Loucy (cell line): ENCODE measurements at regions not wholly inside any gene's neighbourhood (a gene's known extent, or its start where the extent isn't known, plus 50 kb on each side); places are given as distances from the start of the nearest gene placed in this dataset.

ENCODE experiments used
- H2AFZ ChIP-seq: fragments of 200-600 bp; sonication (generic); 2 replicates; pipeline ENCODE4 v1.6.0; 2016; ENCODE audit warnings: antibody characterized with exemption, mild to moderate bottlenecking, low read length, moderate library complexity
- H3F3A ChIP-seq: fragments of 200-600 bp; 2 replicates; pipeline ENCODE4 v1.6.0; 2016; ENCODE audit warnings: antibody characterized with exemption, low read depth, mild to moderate bottlenecking
- H3K27me3 ChIP-seq: fragments of 200-600 bp; sonication (generic); 2 replicates; pipeline ENCODE4 v1.6.1; 2014; ENCODE audit warnings: low read length, mild to moderate bottlenecking; ENCODE audit not compliant: insufficient read depth, poor library complexity, severe bottlenecking
- H3K36me3 ChIP-seq: fragments of 200-600 bp; sonication (generic); 2 replicates; pipeline ENCODE4 v1.6.1; 2016; ENCODE audit warnings: low read length; ENCODE audit not compliant: insufficient read depth
- H3K4me1 ChIP-seq: fragments of 200-600 bp; sonication (generic); 2 replicates; pipeline ENCODE4 v1.5.1; 2014; ENCODE audit warnings: low read length, mild to moderate bottlenecking; ENCODE audit not compliant: insufficient read depth, poor library complexity, severe bottlenecking
- H3K4me2 ChIP-seq: fragments of 200-600 bp; sonication (generic); 2 replicates; pipeline ENCODE4 v1.6.0; 2014; ENCODE audit warnings: antibody characterized with exemption, low read length, low read depth, mild to moderate bottlenecking; ENCODE audit not compliant: poor library complexity, severe bottlenecking
- H3K4me3 ChIP-seq: fragments of 200-600 bp; sonication (generic); 2 replicates; pipeline ENCODE4 v1.5.1; 2014; ENCODE audit warnings: low read length, mild to moderate bottlenecking, mixed read lengths; ENCODE audit not compliant: poor library complexity, severe bottlenecking
- H3K79me2 ChIP-seq: fragments of 200-600 bp; sonication (generic); 2 replicates; pipeline ENCODE4 v1.6.1; 2014; ENCODE audit warnings: low read length; ENCODE audit not compliant: insufficient read depth
- H3K9ac ChIP-seq: fragments of 200-600 bp; sonication (generic); 2 replicates; pipeline ENCODE4 v1.6.0; 2014; ENCODE audit warnings: mild to moderate bottlenecking, low read depth, low read length, moderate library complexity; ENCODE audit not compliant: poor library complexity, severe bottlenecking
- H3K9me2 ChIP-seq: fragments of 200-600 bp; sonication (generic); replicated peaks from 2 replicates; pipeline ENCODE4 v1.6.1; 2016; ENCODE audit warnings: low read depth, low read length, mixed read lengths
- H3K9me3 ChIP-seq: fragments of 200-600 bp; sonication (generic); 2 replicates; pipeline ENCODE4 v1.6.1; 2014; ENCODE audit warnings: mild to moderate bottlenecking, antibody characterized with exemption, low read length, low read depth; ENCODE audit not compliant: insufficient read depth
- H4K20me1 ChIP-seq: fragments of 200-600 bp; sonication (generic); 2 replicates; pipeline ENCODE4 v1.6.0; 2014; ENCODE audit warnings: antibody characterized with exemption, low read length, mild to moderate bottlenecking; ENCODE audit not compliant: insufficient read depth, poor library complexity, severe bottlenecking
- CTCF ChIP-seq: fragments of 200-600 bp; sonication (generic); conservative IDR thresholded peaks from 2 replicates; pipeline ENCODE4 v1.5.1; 2014; ENCODE audit warnings: mild to moderate bottlenecking, antibody characterized with exemption, low read length
- EZH2phosphoT487 ChIP-seq: fragments of 200-600 bp; IDR thresholded peaks from 2 replicates; pipeline ENCODE4 v1.6.1; 2018; ENCODE audit warnings: antibody characterized with exemption, mild to moderate bottlenecking, moderate library complexity, borderline replicate concordance

- Histone ChIP-seq H4K20me1 (no peaks in the 10 kb centered on the region), H2AFZ (no peak overlapping the region), H3K9ac (no peak overlapping the region), H3K27me3 (no peaks in the 10 kb centered on the region), H3F3A (no peaks in the 10 kb centered on the region), H3K9me3 (no peaks in the 10 kb centered on the region), H3K9me2 (no peaks in the 10 kb centered on the region), H3K4me1 (no peaks in the 10 kb centered on the region), H3K36me3 (no peaks in the 10 kb centered on the region), H3K4me3 (no peak overlapping the region), H3K4me2 (no peak overlapping the region), H3K79me2 (no peaks in the 10 kb centered on the region)
- TF ChIP-seq CTCF (no peak), EZH2phosphoT487 (no peak)
These were observed 213.7 kb upstream of the COPS8 start for GRCh38 chr2:236872015-236872414.

GRCh38 chr2:236872981-236873380, 212.7 kb upstream of the COPS8 start:
- no peak overlapping the region for H3K4me2 ChIP-seq
- H3K36me3 ChIP-seq = no peaks in the 10 kb centered on the region
- H3K79me2 ChIP-seq = no peaks in the 10 kb centered on the region
- no peaks in the 10 kb centered on the region for H3K27me3 ChIP-seq
- no peak overlapping the region for H2AFZ ChIP-seq
- H3K9me2 ChIP-seq = no peaks in the 10 kb centered on the region
- H3K9me3 ChIP-seq = no peaks in the 10 kb centered on the region
- TF ChIP-seq CTCF (no peak), EZH2phosphoT487 (no peak)
- H3F3A ChIP-seq = no peaks in the 10 kb centered on the region
- no peaks in the 10 kb centered on the region for H4K20me1 ChIP-seq
- no peak overlapping the region for H3K4me3 ChIP-seq
- H3K9ac ChIP-seq = no peak overlapping the region
- H3K4me1 ChIP-seq = no peaks in the 10 kb centered on the region

GRCh38 chr2:236873636-236874035, 212.1 kb upstream of the COPS8 start:
- Histone ChIP-seq H3K27me3 (no peaks in the 10 kb centered on the region), H3K79me2 (no peaks in the 10 kb centered on the region), H4K20me1 (no peaks in the 10 kb centered on the region), H3K4me1 (no peaks in the 10 kb centered on the region), H3K9me2 (no peaks in the 10 kb centered on the region), H3K9ac (no peak overlapping the region), H3K4me3 (no peak overlapping the region), H3K36me3 (no peaks in the 10 kb centered on the region), H2AFZ (no peak overlapping the region), H3K4me2 (no peak overlapping the region), H3F3A (no peaks in the 10 kb centered on the region), H3K9me3 (no peaks in the 10 kb centered on the region)
- TF ChIP-seq CTCF = no peak
- no peak for TF ChIP-seq EZH2phosphoT487
